ENCODE measurements at regions not wholly inside any gene's neighbourhood (a gene's known extent, or its start where the extent isn't known, plus 50 kb on each side); places are given as distances from the start of the nearest gene placed in this dataset.

DNA sequence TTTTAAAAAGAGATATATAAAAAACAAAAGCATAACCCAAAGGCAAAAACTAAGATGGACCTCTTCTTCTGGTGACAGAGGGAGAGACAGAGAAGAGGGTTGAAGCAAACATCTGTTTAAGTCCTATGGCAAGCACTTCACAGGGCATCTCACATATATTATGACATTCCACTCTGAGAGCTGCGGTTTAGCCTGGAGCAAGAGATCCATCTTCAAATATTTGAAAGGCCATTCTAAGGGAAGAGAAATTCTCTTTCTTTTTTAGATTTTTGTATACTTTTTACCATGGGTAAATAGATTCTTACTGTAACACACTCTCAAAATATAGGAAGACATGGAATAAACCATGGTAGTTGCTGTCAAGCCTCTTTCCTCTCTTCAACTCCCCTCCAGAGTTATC, 204.1 kb downstream of the GXYLT1 start:
- H3K4me3 ChIP-seq (ENCODE audit: low read depth, low read length), result no peak overlapping the region
- ChIA-PET CTCF (interaction anchor here (0.5 kb wide), 1 partner anchor 233 kb away, joined by 3 read pairs; no protein-coding TSS in a partner anchor), POLR2A (no interaction called here)
- H3K36me3 ChIP-seq (ENCODE audit: control insufficient read depth in 2 of 2, insufficient read depth in 1 of 2, low read length in 2 of 2), result no peaks in the 10 kb centered on the region
- no peak for TF ChIP-seq ZFP3 (tag by site-specific recombination; IDR thresholded peaks at IDR 0.05; ENCODE audit: low read depth)
- TF ChIP-seq, protein P1, sequence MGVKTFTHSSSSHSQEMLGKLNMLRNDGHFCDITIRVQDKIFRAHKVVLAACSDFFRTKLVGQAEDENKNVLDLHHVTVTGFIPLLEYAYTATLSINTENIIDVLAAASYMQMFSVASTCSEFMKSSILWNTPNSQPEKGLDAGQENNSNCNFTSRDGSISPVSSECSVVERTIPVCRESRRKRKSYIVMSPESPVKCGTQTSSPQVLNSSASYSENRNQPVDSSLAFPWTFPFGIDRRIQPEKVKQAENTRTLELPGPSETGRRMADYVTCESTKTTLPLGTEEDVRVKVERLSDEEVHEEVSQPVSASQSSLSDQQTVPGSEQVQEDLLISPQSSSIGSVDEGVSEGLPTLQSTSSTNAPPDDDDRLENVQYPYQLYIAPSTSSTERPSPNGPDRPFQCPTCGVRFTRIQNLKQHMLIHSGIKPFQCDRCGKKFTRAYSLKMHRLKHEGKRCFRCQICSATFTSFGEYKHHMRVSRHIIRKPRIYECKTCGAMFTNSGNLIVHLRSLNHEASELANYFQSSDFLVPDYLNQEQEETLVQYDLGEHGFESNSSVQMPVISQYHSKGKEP (tag by site-specific recombination; IDR thresholded peaks at IDR 0.05), result no peak
- TF ChIP-seq ZNF341 (tag by site-specific recombination; IDR thresholded peaks at IDR 0.05; ENCODE audit: low read depth), result no peak
- TF ChIP-seq ZNF544 (tag by site-specific recombination; IDR thresholded peaks at IDR 0.05), result no peak
- no peak for TF ChIP-seq ZNF629 (tag by site-specific recombination; IDR thresholded peaks at IDR 0.05)
- TF ChIP-seq ZNF133 (tag by site-specific recombination; IDR thresholded peaks at IDR 0.05), result no peak
- TF ChIP-seq YY1 (tag by site-specific recombination; IDR thresholded peaks at IDR 0.05), result no peak
- H3K4me1 ChIP-seq (ENCODE audit: control insufficient read depth, insufficient read depth, low read length), result no peaks in the 10 kb centered on the region
- H3K9me3 ChIP-seq (ENCODE audit: control insufficient read depth, insufficient read depth, low read depth, low read length), result no peaks in the 10 kb centered on the region
- no peak overlapping the region for H3K27ac ChIP-seq (ENCODE audit: extremely low read depth, low read depth, low read length)

DNA sequence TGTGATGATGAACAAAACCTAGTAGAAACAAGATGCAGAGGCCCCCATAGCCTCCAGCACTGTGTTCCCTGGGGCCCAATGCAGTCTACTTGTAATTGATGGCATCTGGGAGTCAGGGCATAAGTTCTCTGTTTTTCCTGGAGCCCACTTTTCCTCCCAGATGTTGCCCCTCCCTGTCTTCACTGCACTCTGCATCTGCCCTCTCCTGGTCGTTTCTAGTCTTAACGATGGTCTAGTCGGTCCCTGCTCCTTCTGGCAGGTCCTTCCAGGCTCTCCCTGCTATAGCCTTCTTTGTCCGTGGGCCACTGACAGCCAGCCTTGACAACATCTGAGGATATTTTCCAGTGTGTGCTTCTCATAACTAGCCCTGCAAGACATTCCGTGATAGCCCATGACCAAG, 208.3 kb downstream of the GXYLT1 start:
- CTCF ChIA-PET, result interaction anchor here (0.6 kb wide), 1 partner anchor 255 kb away, joined by 3 read pairs; no protein-coding TSS in a partner anchor
- POLR2A ChIA-PET, result no interaction called here

More for the DNA sequence above, 208.3 kb downstream of the GXYLT1 start:
- TF ChIP-seq, protein P2, sequence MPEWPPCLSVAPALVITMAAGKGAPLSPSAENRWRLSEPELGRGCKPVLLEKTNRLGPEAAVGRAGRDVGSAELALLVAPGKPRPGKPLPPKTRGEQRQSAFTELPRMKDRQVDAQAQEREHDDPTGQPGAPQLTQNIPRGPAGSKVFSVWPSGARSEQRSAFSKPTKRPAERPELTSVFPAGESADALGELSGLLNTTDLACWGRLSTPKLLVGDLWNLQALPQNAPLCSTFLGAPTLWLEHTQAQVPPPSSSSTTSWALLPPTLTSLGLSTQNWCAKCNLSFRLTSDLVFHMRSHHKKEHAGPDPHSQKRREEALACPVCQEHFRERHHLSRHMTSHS (tag by site-specific recombination; IDR thresholded peaks at IDR 0.05), result no peak
- TF ChIP-seq ZNF335 (tag by site-specific recombination; conservative IDR thresholded peaks at IDR 0.05), result no peak
- TF ChIP-seq ZNF426 (tag by site-specific recombination; IDR thresholded peaks at IDR 0.05), result no peak
- no peak for TF ChIP-seq ZNF157 (tag by site-specific recombination; IDR thresholded peaks at IDR 0.05)
- TF ChIP-seq, protein P3, sequence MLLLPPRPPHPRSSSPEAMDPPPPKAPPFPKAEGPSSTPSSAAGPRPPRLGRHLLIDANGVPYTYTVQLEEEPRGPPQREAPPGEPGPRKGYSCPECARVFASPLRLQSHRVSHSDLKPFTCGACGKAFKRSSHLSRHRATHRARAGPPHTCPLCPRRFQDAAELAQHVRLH (tag by site-specific recombination; IDR thresholded peaks at IDR 0.05), result no peak
- TF ChIP-seq ZBTB8A (tag by site-specific recombination; IDR thresholded peaks at IDR 0.05), result no peak
- TF ChIP-seq IKZF3 (tag by site-specific recombination; IDR thresholded peaks at IDR 0.05), result no peak
- TF ChIP-seq, protein P4, sequence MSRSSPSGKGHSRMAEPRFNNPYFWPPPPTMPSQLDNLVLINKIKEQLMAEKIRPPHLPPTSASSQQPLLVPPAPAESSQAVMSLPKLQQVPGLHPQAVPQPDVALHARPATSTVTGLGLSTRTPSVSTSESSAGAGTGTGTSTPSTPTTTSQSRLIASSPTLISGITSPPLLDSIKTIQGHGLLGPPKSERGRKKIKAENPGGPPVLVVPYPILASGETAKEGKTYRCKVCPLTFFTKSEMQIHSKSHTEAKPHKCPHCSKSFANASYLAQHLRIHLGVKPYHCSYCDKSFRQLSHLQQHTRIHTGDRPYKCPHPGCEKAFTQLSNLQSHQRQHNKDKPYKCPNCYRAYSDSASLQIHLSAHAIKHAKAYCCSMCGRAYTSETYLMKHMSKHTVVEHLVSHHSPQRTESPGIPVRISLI (tag by site-specific recombination; IDR thresholded peaks at IDR 0.05), result no peak
- no peak for TF ChIP-seq ZNF560 (tag by site-specific recombination; IDR thresholded peaks at IDR 0.05; ENCODE audit: borderline replicate concordance)
- TF ChIP-seq ZNF544 (tag by site-specific recombination; IDR thresholded peaks at IDR 0.05), result no peak
- TF ChIP-seq, protein P5, sequence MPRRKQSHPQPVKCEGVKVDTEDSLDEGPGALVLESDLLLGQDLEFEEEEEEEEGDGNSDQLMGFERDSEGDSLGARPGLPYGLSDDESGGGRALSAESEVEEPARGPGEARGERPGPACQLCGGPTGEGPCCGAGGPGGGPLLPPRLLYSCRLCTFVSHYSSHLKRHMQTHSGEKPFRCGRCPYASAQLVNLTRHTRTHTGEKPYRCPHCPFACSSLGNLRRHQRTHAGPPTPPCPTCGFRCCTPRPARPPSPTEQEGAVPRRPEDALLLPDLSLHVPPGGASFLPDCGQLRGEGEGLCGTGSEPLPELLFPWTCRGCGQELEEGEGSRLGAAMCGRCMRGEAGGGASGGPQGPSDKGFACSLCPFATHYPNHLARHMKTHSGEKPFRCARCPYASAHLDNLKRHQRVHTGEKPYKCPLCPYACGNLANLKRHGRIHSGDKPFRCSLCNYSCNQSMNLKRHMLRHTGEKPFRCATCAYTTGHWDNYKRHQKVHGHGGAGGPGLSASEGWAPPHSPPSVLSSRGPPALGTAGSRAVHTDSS (tag by site-specific recombination; IDR thresholded peaks at IDR 0.05), result no peak
- TF ChIP-seq, protein P1 (tag by site-specific recombination; IDR thresholded peaks at IDR 0.05), result no peak
- TF ChIP-seq REPIN1 (tag by site-specific recombination; IDR thresholded peaks at IDR 0.05; ENCODE audit: low read depth), result no peak
- TF ChIP-seq ZNF626 (tag by site-specific recombination; IDR thresholded peaks at IDR 0.05), result no peak
- no peak for TF ChIP-seq ZNF23 (tag by site-specific recombination; IDR thresholded peaks at IDR 0.05; ENCODE audit: borderline replicate concordance)
- no peak for TF ChIP-seq BCL11A (tag by site-specific recombination; IDR thresholded peaks at IDR 0.05; ENCODE audit: low read depth)
- TF ChIP-seq ZNF785 (tag by site-specific recombination; IDR thresholded peaks at IDR 0.05), result no peak
- TF ChIP-seq ZNF529 (tag by site-specific recombination; IDR thresholded peaks at IDR 0.05; ENCODE audit: insufficient replicate concordance), result no peak
- TF ChIP-seq ZNF571 (tag by site-specific recombination; IDR thresholded peaks at IDR 0.05), result no peak
- no peak for TF ChIP-seq RBAK (tag by site-specific recombination; IDR thresholded peaks at IDR 0.05)
- Histone ChIP-seq H3K4me3 (ENCODE audit: low read depth, low read length) (no peak overlapping the region), H3K27ac (ENCODE audit: extremely low read depth, low read depth, low read length) (no peak overlapping the region), H3K4me1 (ENCODE audit: control insufficient read depth, insufficient read depth, low read length) (no peaks in the 10 kb centered on the region), H3K36me3 (ENCODE audit: control insufficient read depth in 2 of 2, insufficient read depth in 1 of 2, low read length in 2 of 2) (no peaks in the 10 kb centered on the region), H3K9me3 (ENCODE audit: control insufficient read depth, insufficient read depth, low read depth, low read length) (no peaks in the 10 kb centered on the region)

Measured in HEK293 (cell line).